DND-41 (cell line): ENCODE measurements at regions not wholly inside any gene's neighbourhood (a gene's known extent, or its start where the extent isn't known, plus 50 kb on each side); places are given as distances from the start of the nearest gene placed in this dataset.

Source experiments
- CTCF ChIP-seq: IDR thresholded peaks from 2 replicates; pipeline ENCODE4 v1.5.1; 2012; ENCODE audit warnings: borderline replicate concordance, low read length, moderate library complexity, mild to moderate bottlenecking; ENCODE audit not compliant: poor library complexity, severe bottlenecking; ENCODE audit errors: extremely low read depth
- EZH2 ChIP-seq: IDR thresholded peaks from 3 replicates; pipeline ENCODE4 v1.6.1; 2012; ENCODE audit warnings: borderline replicate concordance, low read depth, mild to moderate bottlenecking, moderate library complexity, low read length, inconsistent platforms; ENCODE audit not compliant: severe bottlenecking

- TF ChIP-seq CTCF = no peak
- TF ChIP-seq EZH2 = no peak
These were observed 151.8 kb upstream of the ANO5 start for GRCh38 chr11:22041039-22041438.
